ENCODE measurements at regions not wholly inside any gene's neighbourhood (a gene's known extent, or its start where the extent isn't known, plus 50 kb on each side); places are given as distances from the start of the nearest gene placed in this dataset.
A peak's percentile ranks its signal among the peaks of the same experiment; 100 is the strongest.

DNA sequence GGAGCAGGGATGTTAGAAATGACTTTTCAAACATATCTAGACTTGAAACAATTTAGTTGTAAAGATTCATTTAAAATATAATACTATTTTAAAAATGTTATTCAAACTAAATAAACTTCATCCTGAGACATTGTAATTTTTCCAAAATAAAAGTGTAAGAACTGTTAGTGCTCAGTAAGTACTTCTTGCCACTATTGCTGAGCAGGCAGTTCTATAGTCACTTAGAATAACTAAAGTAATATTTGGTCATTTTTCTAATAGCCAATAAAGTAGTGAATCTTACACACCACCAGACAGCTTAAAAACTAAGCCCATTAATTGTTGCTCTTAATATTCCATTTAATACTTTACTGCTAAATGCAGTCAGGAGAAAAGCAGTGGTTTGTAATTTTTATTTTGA lies 1120.0 kb upstream of the CDH10 start:
- H3K27ac Mint-ChIP-seq (ENCODE audit: unreplicated experiment) = no peak overlapping the region
- no peak overlapping the region for H3K4me3 ChIP-seq (ENCODE audit: low read depth, low read length)
- no peak overlapping the region for H3K4me3 Mint-ChIP-seq (ENCODE audit: unreplicated experiment)
- H3K9me3 Mint-ChIP-seq (ENCODE audit: unreplicated experiment) = peaks cover 21% of the 10 kb centered on the region
- H3K9me3 ChIP-seq = peaks cover 4% of the 10 kb centered on the region; the same call in 1 of the 2 replicates
- H3K4me1 ChIP-seq = no peaks in the 10 kb centered on the region
- intact Hi-C loops (cut with micrococcal nuclease; ENCODE audit: unreplicated experiment) = loop anchor here (5.0 to 10.0 kb wide), 2 partner anchors 563 to 940 kb away; no protein-coding TSS in a partner anchor
- DNase-seq = no peak
- POLR2A ChIA-PET = no interaction called here
- CTCF ChIA-PET = no interaction called here
- no TSS peak for BruUV-seq (replicated peaks)
- H3K36me3 Mint-ChIP-seq (ENCODE audit: insufficient read depth, unreplicated experiment) = no peaks in the 10 kb centered on the region
- H3K27me3 Mint-ChIP-seq (ENCODE audit: insufficient read depth, unreplicated experiment) = no peaks in the 10 kb centered on the region
- no peaks in the 10 kb centered on the region for H3K4me1 Mint-ChIP-seq (ENCODE audit: low read depth, unreplicated experiment)
- no peaks in the 10 kb centered on the region for H3K27me3 ChIP-seq (replicated peaks; ENCODE audit: control insufficient read depth, insufficient read depth, low read length)
- TF ChIP-seq CTCF (IDR thresholded peaks at IDR 0.05; ENCODE audit: insufficient read depth in 1 of 2, low read depth in 1 of 2, low read length in 1 of 2, severe bottlenecking in 1 of 2, unreplicated experiment in 1 of 2) = no peak
- no peaks in the 10 kb centered on the region for H3K36me3 ChIP-seq (ENCODE audit: control insufficient read depth, insufficient read depth, low read length)

DNA sequence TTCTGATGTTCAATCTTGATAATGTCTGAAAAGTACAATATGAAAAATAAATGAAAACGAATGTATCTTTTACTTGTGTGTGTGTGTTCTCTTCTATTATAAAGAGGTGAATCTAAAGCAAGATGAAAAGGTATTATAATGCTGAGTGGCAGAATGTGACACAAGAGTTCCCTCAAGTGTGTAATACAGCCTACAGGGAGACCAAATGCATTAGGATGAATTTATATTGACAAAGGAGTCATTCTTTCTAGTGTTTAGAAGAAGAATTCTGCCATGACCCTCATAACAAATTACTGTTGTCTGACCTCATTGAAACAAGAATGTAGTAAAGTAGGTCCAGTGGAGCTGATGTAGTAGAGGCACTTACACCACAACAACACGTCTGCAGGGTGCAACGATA lies 1119.0 kb upstream of the CDH10 start:
- Histone ChIP-seq H3K4me1 (no peaks in the 10 kb centered on the region), H3K4me3 (ENCODE audit: low read depth, low read length) (no peak overlapping the region), H3K9me3 (peaks cover 4% of the 10 kb centered on the region; the same call in 1 of the 2 replicates), H3K36me3 (ENCODE audit: control insufficient read depth, insufficient read depth, low read length) (no peaks in the 10 kb centered on the region), H3K27me3 (replicated peaks; ENCODE audit: control insufficient read depth, insufficient read depth, low read length) (no peaks in the 10 kb centered on the region)
- intact Hi-C loops (cut with micrococcal nuclease; ENCODE audit: unreplicated experiment) = loop anchor here (10.0 kb wide), 1 partner anchor 941 kb away; no protein-coding TSS in a partner anchor
- peaks cover 19% of the 10 kb centered on the region for H3K9me3 Mint-ChIP-seq (ENCODE audit: unreplicated experiment)
- H3K4me1 Mint-ChIP-seq (ENCODE audit: low read depth, unreplicated experiment) = no peaks in the 10 kb centered on the region
- ChIA-PET POLR2A (no interaction called here), CTCF (no interaction called here)
- DNase-seq = no peak
- no peak for TF ChIP-seq CTCF (IDR thresholded peaks at IDR 0.05; ENCODE audit: insufficient read depth in 1 of 2, low read depth in 1 of 2, low read length in 1 of 2, severe bottlenecking in 1 of 2, unreplicated experiment in 1 of 2)
- H3K36me3 Mint-ChIP-seq (ENCODE audit: insufficient read depth, unreplicated experiment) = no peaks in the 10 kb centered on the region
- H3K4me3 Mint-ChIP-seq (ENCODE audit: unreplicated experiment) = no peak overlapping the region
- no peaks in the 10 kb centered on the region for H3K27me3 Mint-ChIP-seq (ENCODE audit: insufficient read depth, unreplicated experiment)
- BruUV-seq (replicated peaks) = no TSS peak
- no peak overlapping the region for H3K27ac Mint-ChIP-seq (ENCODE audit: unreplicated experiment)

DNA sequence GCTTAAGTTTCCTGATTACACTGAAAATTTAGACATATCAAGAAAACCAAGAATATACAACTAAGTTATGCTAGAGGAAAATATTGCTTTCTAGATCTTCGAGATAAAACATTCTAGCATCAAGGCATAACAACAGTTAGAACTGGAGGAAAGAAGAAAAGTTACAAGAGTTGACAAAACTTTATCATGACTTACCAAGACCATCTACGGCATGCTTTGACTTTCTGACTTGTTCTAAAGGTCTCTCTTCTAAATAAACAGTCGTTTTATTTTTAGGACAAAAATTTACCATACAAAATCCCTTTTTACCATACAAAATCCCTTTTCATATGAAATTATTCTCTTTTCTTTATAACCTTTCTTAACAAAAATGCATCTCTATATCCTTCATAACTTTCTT lies 1110.1 kb upstream of the CDH10 start:
- ChIA-PET POLR2A (no interaction called here), CTCF (no interaction called here)
- Histone ChIP-seq H3K4me3 (ENCODE audit: low read depth, low read length) (no peak overlapping the region), H3K36me3 (ENCODE audit: control insufficient read depth, insufficient read depth, low read length) (no peaks in the 10 kb centered on the region), H3K27me3 (replicated peaks; ENCODE audit: control insufficient read depth, insufficient read depth, low read length) (no peaks in the 10 kb centered on the region), H3K9me3 (peaks cover 15% of the 10 kb centered on the region), H3K4me1 (no peaks in the 10 kb centered on the region)
- H3K9me3 Mint-ChIP-seq (ENCODE audit: unreplicated experiment) = peaks cover 47% of the 10 kb centered on the region
- DNase-seq = peak in 1 of 2 experiments; percentile 13
- TF ChIP-seq CTCF (IDR thresholded peaks at IDR 0.05; ENCODE audit: insufficient read depth in 1 of 2, low read depth in 1 of 2, low read length in 1 of 2, severe bottlenecking in 1 of 2, unreplicated experiment in 1 of 2) = no peak
- intact Hi-C loops (cut with micrococcal nuclease; ENCODE audit: unreplicated experiment) = no loop called here
- no peak overlapping the region for H3K4me3 Mint-ChIP-seq (ENCODE audit: unreplicated experiment)
- no peaks in the 10 kb centered on the region for H3K4me1 Mint-ChIP-seq (ENCODE audit: low read depth, unreplicated experiment)
- no peaks in the 10 kb centered on the region for H3K36me3 Mint-ChIP-seq (ENCODE audit: insufficient read depth, unreplicated experiment)
- no peaks in the 10 kb centered on the region for H3K27me3 Mint-ChIP-seq (ENCODE audit: insufficient read depth, unreplicated experiment)
- H3K27ac Mint-ChIP-seq (ENCODE audit: unreplicated experiment) = no peak overlapping the region
- no TSS peak for BruUV-seq (replicated peaks)
